ENCODE measurements at regions not wholly inside any gene's neighbourhood (a gene's known extent, or its start where the extent isn't known, plus 50 kb on each side); places are given as distances from the start of the nearest gene placed in this dataset.

GRCh38 chr7:65233409-65234034 is 140.1 kb upstream of the ZNF92 start:
- peaks cover 0 to 6% (median 2%) of the 10 kb centered on the region in 3 donors for H3K27me3 ChIP-seq
- H3K36me3 ChIP-seq = no peaks in the 10 kb centered on the region
- ATAC-seq (no peak), DNase-seq (no peak)
- TF ChIP-seq, protein P1, sequence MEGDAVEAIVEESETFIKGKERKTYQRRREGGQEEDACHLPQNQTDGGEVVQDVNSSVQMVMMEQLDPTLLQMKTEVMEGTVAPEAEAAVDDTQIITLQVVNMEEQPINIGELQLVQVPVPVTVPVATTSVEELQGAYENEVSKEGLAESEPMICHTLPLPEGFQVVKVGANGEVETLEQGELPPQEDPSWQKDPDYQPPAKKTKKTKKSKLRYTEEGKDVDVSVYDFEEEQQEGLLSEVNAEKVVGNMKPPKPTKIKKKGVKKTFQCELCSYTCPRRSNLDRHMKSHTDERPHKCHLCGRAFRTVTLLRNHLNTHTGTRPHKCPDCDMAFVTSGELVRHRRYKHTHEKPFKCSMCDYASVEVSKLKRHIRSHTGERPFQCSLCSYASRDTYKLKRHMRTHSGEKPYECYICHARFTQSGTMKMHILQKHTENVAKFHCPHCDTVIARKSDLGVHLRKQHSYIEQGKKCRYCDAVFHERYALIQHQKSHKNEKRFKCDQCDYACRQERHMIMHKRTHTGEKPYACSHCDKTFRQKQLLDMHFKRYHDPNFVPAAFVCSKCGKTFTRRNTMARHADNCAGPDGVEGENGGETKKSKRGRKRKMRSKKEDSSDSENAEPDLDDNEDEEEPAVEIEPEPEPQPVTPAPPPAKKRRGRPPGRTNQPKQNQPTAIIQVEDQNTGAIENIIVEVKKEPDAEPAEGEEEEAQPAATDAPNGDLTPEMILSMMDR (IDR thresholded peaks at IDR 0.05 in 4 of 5, conservative IDR thresholded peaks at IDR 0.05 in 1 of 5) = no peak
- no peak for TF ChIP-seq POLR2A (IDR thresholded peaks at IDR 0.05)
- in situ Hi-C loops (cut with MboI; ENCODE audit: low sequenced_read_pairs in 4 of 4) = no loop called here
- intact Hi-C loops (cut with DNase I; ENCODE audit: low total_unique reads) = no loop called here
- no peak overlapping the region for H3K4me3 ChIP-seq
- H3K27ac ChIP-seq = no peak overlapping the region
- no peaks in the 10 kb centered on the region for H3K4me1 ChIP-seq
- no peaks in the 10 kb centered on the region for H3K9me3 ChIP-seq

- Histone ChIP-seq H3K27me3 (no peaks in the 10 kb centered on the region), H3K4me3 (no peak overlapping the region), H3K36me3 (no peaks in the 10 kb centered on the region), H3K27ac (no peak overlapping the region), H3K4me1 (no peaks in the 10 kb centered on the region), H3K9me3 (no peaks in the 10 kb centered on the region)
- DNase-seq (no peak), ATAC-seq (no peak)
- intact Hi-C loops (cut with DNase I; ENCODE audit: low total_unique reads) (no loop called here), in situ Hi-C loops (cut with MboI; ENCODE audit: low sequenced_read_pairs in 4 of 4) (no loop called here)
- TF ChIP-seq POLR2A (IDR thresholded peaks at IDR 0.05) = no peak
- TF ChIP-seq, protein P1 (IDR thresholded peaks at IDR 0.05 in 4 of 5, conservative IDR thresholded peaks at IDR 0.05 in 1 of 5) = no peak
Observed at GRCh38 chr7:65230231-65230630, 143.4 kb upstream of the ZNF92 start.

- H3K4me3 ChIP-seq = no peak overlapping the region
- in situ Hi-C loops (cut with MboI; ENCODE audit: low sequenced_read_pairs in 4 of 4) = no loop called here
- H3K36me3 ChIP-seq = no peaks in the 10 kb centered on the region
- intact Hi-C loops (cut with DNase I; ENCODE audit: low total_unique reads) = no loop called here
- H3K27ac ChIP-seq = no peak overlapping the region
- no peak for DNase-seq
- no peaks in the 10 kb centered on the region for H3K9me3 ChIP-seq
- no peak for ATAC-seq
- no peaks in the 10 kb centered on the region for H3K4me1 ChIP-seq
- H3K27me3 ChIP-seq = no peaks in the 10 kb centered on the region
- no peak for TF ChIP-seq POLR2A (IDR thresholded peaks at IDR 0.05)
- TF ChIP-seq, protein P1 (IDR thresholded peaks at IDR 0.05 in 4 of 5, conservative IDR thresholded peaks at IDR 0.05 in 1 of 5) = no peak
Observed at GRCh38 chr7:65225422-65226006, 148.1 kb upstream of the ZNF92 start.

- intact Hi-C loops (cut with DNase I; ENCODE audit: low total_unique reads) = no loop called here
- in situ Hi-C loops (cut with MboI; ENCODE audit: low sequenced_read_pairs in 4 of 4) = no loop called here
Observed at GRCh38 chr7:65222655-65223054, 151.0 kb upstream of the ZNF92 start.

More at GRCh38 chr7:65222655-65223054, 151.0 kb upstream of the ZNF92 start:
- no peaks in the 10 kb centered on the region for H3K4me1 ChIP-seq
- TF ChIP-seq, protein P1 (IDR thresholded peaks at IDR 0.05 in 4 of 5, conservative IDR thresholded peaks at IDR 0.05 in 1 of 5) = no peak
- TF ChIP-seq POLR2A (IDR thresholded peaks at IDR 0.05) = no peak
- no peak for DNase-seq
- H3K9me3 ChIP-seq = no peaks in the 10 kb centered on the region
- H3K36me3 ChIP-seq = no peaks in the 10 kb centered on the region
- H3K27ac ChIP-seq = no peak overlapping the region
- no peak for ATAC-seq
- no peaks in the 10 kb centered on the region for H3K27me3 ChIP-seq
- no peak overlapping the region for H3K4me3 ChIP-seq

Measured in gastrocnemius medialis (tissue), 4 donors.